Hematopoietic multipotent progenitor cell treated with erythropoietin and hydrocortisone succinate and interleukin-3 and kit ligand, for 6 days (in vitro differentiated cells): ENCODE measurements at regions not wholly inside any gene's neighbourhood (a gene's known extent, or its start where the extent isn't known, plus 50 kb on each side); places are given as distances from the start of the nearest gene placed in this dataset.
A peak's percentile ranks its signal among the peaks of the same experiment; 100 is the strongest.

Experiments used
- DNase-seq: peaks from one replicate; pipeline ENCODE4 v3.0.0-alpha.2; 2015

DNA sequence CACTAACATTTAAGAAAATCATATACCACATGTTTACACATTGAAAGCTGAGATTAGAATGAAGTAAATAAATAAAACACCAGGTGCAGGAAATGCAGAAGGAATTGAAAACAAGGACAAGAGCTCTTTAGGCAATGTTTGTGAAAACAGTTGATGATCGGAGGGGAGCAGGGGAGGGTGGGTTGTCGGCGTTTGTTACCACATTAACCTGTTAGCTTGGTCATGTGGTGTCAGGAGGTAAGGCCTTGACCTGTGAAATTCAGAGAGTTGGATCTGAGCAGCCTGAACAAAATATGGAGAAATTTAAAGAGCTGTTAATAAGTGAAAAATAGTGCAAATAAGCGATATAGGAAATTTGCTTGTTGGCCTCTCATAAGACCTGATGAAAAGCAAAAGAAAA, 759.9 kb downstream of the PDHA2 start:
- no peak for DNase-seq

GRCh38 chr4:96602661-96603060, 762.8 kb downstream of the PDHA2 start:
- no peak for DNase-seq

DNA sequence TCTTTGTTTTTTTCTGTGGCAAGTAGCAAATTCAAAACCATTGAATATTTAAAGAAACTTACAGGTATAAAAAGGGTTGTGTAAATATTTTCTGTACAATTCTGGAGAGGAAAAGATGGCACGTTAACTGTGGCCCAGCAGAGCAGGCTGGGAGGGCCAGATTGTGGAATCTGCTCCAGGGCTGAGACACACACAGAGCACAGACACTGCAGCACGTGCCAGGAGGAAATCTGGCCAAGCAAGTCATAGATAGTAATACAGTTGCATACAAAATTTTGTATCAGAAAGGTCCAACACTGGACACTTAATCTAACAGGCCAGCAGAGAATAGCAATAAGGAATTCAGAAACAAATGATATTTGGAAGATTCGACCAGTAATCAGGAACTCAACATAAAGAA, 763.7 kb downstream of the PDHA2 start:
- no peak for DNase-seq

DNA sequence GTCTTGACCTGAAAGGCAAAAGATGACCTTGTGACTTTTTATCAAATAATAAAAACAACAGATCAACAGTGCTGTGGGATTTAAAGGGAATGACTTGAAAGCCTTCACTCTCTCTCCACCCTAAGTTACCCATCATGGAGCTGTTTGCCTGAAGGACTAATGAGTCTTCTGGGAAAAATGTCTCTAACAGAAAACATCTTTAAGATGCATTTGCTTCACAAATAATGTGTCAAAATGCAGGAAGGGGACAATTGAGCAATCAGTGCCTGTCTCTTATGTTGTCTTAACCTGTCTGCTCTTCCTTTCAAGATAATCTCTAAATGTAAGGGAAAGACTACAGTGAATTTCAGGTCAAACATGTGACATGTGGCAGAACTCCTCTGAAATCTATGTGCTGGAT, 766.6 kb downstream of the PDHA2 start:
- no peak for DNase-seq

DNA sequence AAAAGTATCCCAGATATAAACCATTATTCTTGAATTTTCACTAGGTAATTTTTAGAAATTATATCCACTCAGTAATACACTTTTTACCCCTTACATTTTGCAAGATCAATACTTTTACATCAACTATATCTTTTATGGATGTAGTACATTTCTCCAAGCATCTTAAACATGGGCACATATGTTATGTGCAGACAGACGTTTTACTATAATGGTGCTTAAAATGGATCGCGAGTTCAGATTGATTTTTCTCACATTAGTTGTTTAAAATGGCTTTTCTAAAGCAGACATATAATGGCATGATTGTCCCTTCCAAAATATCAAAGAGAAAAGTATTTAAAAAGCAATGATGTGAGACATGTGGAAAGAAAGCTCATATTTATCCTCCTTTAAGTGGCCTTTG, 786.1 kb downstream of the PDHA2 start:
- DNase-seq, result no peak

- DNase-seq, result no peak
Observed at GRCh38 chr4:96630839-96631238, 790.9 kb downstream of the PDHA2 start.

- no peak for DNase-seq
Observed at GRCh38 chr4:96637971-96638412, 798.1 kb downstream of the PDHA2 start.

DNA sequence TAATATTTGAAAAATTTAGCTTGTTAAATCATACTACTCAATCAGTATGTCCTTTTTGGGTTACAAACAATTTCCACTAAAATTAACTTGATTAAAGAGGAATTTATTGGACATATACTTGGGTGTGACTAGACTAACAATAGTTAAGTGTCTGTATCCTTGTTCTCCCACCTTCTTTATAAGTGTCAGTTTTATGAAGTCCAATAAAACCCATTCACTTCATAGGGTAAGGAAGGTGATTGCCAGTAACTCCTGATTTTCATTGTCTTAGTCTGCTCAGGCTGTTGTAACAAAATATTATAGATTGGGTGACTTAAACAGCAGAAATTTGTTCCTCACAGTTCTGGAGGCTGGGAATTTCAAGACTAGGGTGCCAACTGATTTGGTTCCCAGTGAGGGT, 800.0 kb downstream of the PDHA2 start:
- DNase-seq, result no peak

GRCh38 chr4:96642490-96642889, 802.6 kb downstream of the PDHA2 start:
- DNase-seq, result no peak

DNA sequence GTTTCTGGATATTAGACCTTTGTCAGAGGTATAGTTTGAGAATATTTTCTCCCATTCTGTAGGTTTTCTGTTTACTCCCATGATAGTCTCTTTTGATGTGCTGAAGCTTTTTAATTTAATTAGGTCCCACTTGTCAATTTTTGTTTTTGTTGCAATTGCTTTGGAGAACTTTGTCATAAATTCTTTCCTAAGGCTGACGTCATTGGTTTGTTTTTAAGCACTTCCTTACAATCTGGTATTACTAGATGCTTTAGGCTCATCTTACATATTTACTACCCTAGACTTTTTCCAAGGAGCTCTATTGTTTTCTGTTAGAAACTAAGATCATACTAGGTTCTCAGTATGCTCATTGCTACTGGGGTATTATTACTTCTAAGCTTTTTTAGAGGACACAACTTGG, 806.3 kb downstream of the PDHA2 start:
- DNase-seq, result no peak

- peak; percentile 17 for DNase-seq
Observed at GRCh38 chr4:96649536-96649935, 809.6 kb downstream of the PDHA2 start.

GRCh38 chr4:96652158-96652557, 812.3 kb downstream of the PDHA2 start:
- DNase-seq, result no peak

DNA sequence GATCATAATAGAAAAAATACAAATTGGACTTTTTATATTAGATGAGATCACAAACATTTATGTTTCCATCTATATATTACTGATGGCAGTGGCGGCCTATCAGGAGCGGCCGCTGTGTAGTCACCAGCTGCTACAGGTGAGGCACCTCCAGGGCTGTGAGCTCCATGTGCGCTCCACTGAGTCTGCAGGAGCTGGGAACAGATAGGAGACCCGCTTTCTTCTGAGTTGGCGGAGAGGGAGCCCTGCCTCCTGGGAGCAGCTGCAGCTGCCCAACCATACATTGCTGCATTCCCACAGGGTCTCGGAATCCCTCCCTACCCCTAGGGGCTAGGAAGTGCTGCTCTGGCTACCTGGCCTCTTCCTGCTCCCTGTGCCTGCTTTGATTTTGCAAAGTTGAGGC, 812.9 kb downstream of the PDHA2 start:
- DNase-seq, result no peak

DNA sequence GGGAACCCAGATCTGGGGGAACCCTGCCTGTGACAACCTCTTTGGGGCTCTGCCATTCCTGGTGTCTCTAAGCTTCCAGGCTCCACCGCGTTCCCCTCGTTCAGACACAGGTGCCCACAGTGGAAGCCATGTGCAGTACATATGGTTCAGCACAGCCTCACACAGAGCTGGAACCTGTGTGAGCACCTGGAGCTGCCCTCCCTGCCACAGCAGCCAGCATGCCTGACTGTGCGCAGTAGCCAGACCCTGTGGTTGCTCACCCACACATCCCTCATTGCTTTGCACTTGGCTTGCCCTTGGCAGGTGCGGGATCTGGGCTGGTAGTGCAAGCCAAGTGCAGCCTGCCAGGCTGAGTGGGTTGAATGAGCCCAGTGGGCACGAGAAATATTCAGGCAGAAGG, 814.2 kb downstream of the PDHA2 start:
- no peak for DNase-seq

DNA sequence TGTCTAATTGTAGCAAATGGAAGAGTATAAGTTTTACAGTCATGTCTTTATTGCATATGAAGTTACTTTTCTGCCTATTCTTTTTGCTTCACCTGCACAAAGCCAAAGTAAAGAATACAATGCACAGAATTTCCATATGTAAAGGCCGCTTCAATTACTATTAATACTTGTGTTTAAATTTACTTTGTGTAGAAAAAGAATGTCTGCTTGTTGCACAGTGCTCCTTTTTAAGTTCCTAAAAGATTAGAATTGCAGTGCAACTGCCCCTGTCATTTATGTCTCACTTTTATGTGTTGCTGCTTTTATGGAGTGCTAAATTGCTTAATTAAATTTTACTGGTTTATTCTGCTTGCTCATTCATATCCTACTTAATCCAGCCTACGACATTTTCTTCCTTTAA, 830.5 kb downstream of the PDHA2 start:
- DNase-seq, result no peak

GRCh38 chr4:96675416-96675815, 835.5 kb downstream of the PDHA2 start:
- DNase-seq, result no peak

GRCh38 chr4:96675896-96676295, 836.0 kb downstream of the PDHA2 start:
- no peak for DNase-seq

GRCh38 chr4:96676754-96677435, 837.0 kb downstream of the PDHA2 start:
- no peak for DNase-seq

GRCh38 chr4:96677499-96677898, 837.6 kb downstream of the PDHA2 start:
- DNase-seq, result peak; percentile 38

- no peak for DNase-seq
Observed at GRCh38 chr4:96681218-96681617, 841.3 kb downstream of the PDHA2 start.

DNA sequence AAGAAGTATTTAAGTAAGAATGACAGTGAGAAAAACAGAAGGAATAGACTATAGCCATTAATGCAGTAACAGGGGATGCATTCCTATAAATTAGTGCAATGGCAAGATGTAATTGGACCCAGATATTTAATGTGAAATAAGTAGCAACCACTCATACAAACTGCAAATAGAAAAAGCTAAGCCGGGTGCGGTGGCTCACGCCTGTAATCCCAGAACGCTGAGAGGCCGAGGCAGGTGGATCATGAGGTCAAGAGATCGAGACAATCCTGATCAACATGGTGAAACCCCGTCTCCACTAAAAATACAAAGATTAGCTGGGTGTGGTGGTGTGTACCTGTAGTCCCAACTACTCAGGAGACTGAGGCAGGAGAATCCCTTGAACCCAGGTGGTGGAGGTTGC, 845.8 kb downstream of the PDHA2 start:
- no peak for DNase-seq

DNA sequence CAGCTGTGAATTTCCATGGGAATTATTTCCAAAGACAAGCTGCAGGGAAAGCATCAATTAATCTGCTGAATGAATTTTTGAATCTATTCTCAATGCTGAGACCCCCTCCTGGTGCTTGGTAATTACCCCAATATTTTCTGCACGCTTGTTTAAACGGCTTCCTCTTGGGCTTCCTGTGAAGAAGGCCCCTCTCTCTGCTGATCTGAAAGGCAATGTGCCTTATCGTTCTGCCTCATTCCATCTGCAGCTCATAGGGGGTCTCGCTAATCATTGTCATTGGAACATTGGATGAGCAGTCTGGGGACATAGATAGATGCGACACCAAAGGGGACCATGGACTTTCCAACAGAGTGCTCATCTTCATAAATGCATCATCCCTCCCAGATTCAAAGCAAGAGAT, 851.6 kb downstream of the PDHA2 start:
- no peak for DNase-seq

DNA sequence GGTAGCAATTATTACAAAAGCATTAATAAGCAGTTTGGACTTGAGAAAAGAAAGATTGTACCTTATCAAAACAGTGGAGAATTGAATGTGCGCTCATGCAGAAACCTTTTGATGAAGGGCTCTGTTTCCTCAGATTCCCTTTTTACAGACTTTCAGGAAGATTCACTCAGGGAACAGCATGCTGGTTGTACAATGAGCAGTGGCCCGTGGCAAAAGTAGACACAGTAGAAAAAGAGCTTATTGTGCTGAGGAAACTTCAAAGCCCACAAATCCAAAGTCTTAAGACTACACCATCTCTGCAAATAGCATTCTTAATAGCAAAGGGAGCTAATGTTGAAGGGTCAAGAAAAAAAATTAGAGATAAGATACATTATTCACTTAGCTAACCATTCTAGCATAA, 858.9 kb downstream of the PDHA2 start:
- DNase-seq, result no peak

- no peak for DNase-seq
Observed at GRCh38 chr4:96703265-96703664, 863.4 kb downstream of the PDHA2 start.

GRCh38 chr4:96708766-96709165, 868.9 kb downstream of the PDHA2 start:
- peak; percentile 5 for DNase-seq
